ENCODE measurements at regions not wholly inside any gene's neighbourhood (a gene's known extent, or its start where the extent isn't known, plus 50 kb on each side); places are given as distances from the start of the nearest gene placed in this dataset.

GRCh38 chr13:68970532-68970931, 1137.1 kb upstream of the ATXN8OS start:
- no peak for ATAC-seq (ENCODE audit: low read depth)
- intact Hi-C loops (cut with micrococcal nuclease), result no loop called here
- Mint-ChIP-seq H3K4me1 (no peaks in the 10 kb centered on the region), H3K4me3 (no peak overlapping the region), H3K27ac (no peak overlapping the region), H3K9me3 (no peaks in the 10 kb centered on the region), H3K36me3 (ENCODE audit: low read depth) (no peaks in the 10 kb centered on the region), H3K27me3 (no peaks in the 10 kb centered on the region)
- ChIA-PET POLR2A (no interaction called here), CTCF (no interaction called here)
- no peak for DNase-seq
- no peak for TF ChIP-seq CTCF (IDR thresholded peaks at IDR 0.05)

- Mint-ChIP-seq H3K9me3 (peaks cover 10% of the 10 kb centered on the region), H3K36me3 (ENCODE audit: low read depth) (no peaks in the 10 kb centered on the region), H3K4me1 (no peaks in the 10 kb centered on the region), H3K4me3 (no peak overlapping the region), H3K27ac (no peak overlapping the region), H3K27me3 (no peaks in the 10 kb centered on the region)
- ChIA-PET POLR2A (no interaction called here), CTCF (no interaction called here)
- ATAC-seq (ENCODE audit: low read depth) (no peak), DNase-seq (no peak)
- no peak for TF ChIP-seq CTCF (IDR thresholded peaks at IDR 0.05)
- intact Hi-C loops (cut with micrococcal nuclease), result no loop called here
Observed at GRCh38 chr13:68948586-68948985, 1159.0 kb upstream of the ATXN8OS start.

- Mint-ChIP-seq H3K4me1 (no peaks in the 10 kb centered on the region), H3K27ac (no peak overlapping the region), H3K4me3 (no peak overlapping the region), H3K9me3 (peaks cover 3% of the 10 kb centered on the region), H3K36me3 (ENCODE audit: low read depth) (no peaks in the 10 kb centered on the region), H3K27me3 (no peaks in the 10 kb centered on the region)
- CTCF ChIA-PET, result no interaction called here
- no peak for TF ChIP-seq CTCF (IDR thresholded peaks at IDR 0.05)
- DNase-seq (no peak), ATAC-seq (ENCODE audit: low read depth) (no peak)
- POLR2A ChIA-PET, result no interaction called here
- intact Hi-C loops (cut with micrococcal nuclease), result no loop called here
Observed at GRCh38 chr13:68944272-68944671, 1163.4 kb upstream of the ATXN8OS start.

GRCh38 chr13:68940049-68940448, 1167.6 kb upstream of the ATXN8OS start:
- intact Hi-C loops (cut with micrococcal nuclease), result no loop called here
- DNase-seq (no peak), ATAC-seq (ENCODE audit: low read depth) (no peak)
- Mint-ChIP-seq H3K36me3 (ENCODE audit: low read depth) (no peaks in the 10 kb centered on the region), H3K9me3 (no peaks in the 10 kb centered on the region), H3K27ac (no peak overlapping the region), H3K4me3 (no peak overlapping the region), H3K4me1 (no peaks in the 10 kb centered on the region), H3K27me3 (no peaks in the 10 kb centered on the region)
- no peak for TF ChIP-seq CTCF (IDR thresholded peaks at IDR 0.05)
- CTCF ChIA-PET, result no interaction called here
- POLR2A ChIA-PET, result no interaction called here

GRCh38 chr13:68938639-68939038, 1169.0 kb upstream of the ATXN8OS start:
- H3K27ac Mint-ChIP-seq, result no peak overlapping the region
- no peak for DNase-seq
- ChIA-PET POLR2A (no interaction called here), CTCF (no interaction called here)
- H3K4me3 Mint-ChIP-seq, result no peak overlapping the region
- H3K4me1 Mint-ChIP-seq, result no peaks in the 10 kb centered on the region
- intact Hi-C loops (cut with micrococcal nuclease), result no loop called here
- no peak for TF ChIP-seq CTCF (IDR thresholded peaks at IDR 0.05)
- peaks cover 3% of the 10 kb centered on the region for H3K9me3 Mint-ChIP-seq
- ATAC-seq (ENCODE audit: low read depth), result no peak
- H3K27me3 Mint-ChIP-seq, result no peaks in the 10 kb centered on the region
- no peaks in the 10 kb centered on the region for H3K36me3 Mint-ChIP-seq (ENCODE audit: low read depth)

Data from activated B cell treated with CpG ODN at 0.5 μM for 24 hours (primary cell).